Pulmonary artery endothelial cell (primary cell): ENCODE measurements at regions not wholly inside any gene's neighbourhood (a gene's known extent, or its start where the extent isn't known, plus 50 kb on each side); places are given as distances from the start of the nearest gene placed in this dataset.
"Not testable (repeated sequence)": the region's sequence is repeated elsewhere in the genome, so short reads cannot be mapped to it uniquely, and the experiment has no call there.

Experiments used
- DNase-seq: peaks from one replicate; pipeline ENCODE4 v3.0.0-alpha.2; 2011; ENCODE audit warnings: low read depth, low spot score

DNA sequence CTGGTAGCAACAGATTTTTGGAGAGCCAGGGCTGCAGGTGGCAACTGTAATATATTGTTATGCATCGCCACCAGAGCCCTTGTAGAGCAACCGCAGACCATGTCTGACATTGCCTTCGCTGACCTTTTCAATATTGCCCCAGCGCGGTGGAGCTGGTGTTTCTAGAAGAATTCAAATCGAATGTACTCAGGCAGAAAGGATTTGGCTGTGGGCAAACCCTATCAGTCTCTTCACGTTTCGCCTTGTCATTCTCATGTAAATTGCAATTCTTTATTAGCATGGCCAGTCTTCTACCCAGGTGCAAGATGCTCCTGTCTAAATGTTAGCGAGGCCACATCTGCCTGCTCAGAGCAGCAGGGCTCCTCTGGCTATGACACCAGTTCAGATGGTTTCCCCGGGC lies 490.2 kb upstream of the AUTS2 start:
- DNase-seq = no peak

DNA sequence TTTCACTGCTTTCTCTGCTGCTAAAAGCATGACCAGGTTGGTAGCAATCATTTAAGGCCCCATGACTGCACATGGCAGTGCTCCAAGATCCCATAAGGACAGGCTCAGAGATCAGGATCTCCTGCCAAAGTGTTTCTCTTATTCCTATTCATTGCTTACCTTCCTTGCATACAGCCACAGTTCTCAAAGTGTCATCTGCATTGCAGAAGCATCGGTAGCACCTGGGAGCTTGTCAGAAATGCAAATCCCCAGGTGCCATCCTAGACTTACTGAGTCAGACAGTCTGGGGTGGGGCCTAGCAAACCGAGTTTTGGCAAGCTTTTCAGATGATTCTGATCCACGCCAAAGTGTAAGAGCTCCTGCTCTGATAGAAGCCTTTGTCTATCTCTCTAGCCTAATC lies 489.0 kb upstream of the AUTS2 start:
- DNase-seq = no peak

DNA sequence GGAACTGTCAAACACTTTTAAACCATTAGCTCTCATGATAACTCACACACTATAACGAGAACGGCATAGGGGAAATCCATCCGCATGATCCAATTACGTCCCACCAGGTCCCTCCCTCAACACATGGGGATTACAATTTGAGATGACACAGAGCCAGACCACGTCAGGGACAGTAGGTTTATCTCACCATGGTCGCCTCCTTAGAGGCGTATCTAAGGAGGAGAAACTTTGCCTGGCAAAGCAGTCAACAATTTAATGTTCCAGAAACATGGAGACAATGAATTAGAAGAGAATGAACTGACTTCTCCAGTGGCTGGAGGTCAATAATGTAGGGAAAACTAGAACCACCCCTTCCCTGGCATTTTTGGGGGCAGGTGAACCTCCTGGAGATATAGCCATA lies 488.4 kb upstream of the AUTS2 start:
- no peak for DNase-seq

DNA sequence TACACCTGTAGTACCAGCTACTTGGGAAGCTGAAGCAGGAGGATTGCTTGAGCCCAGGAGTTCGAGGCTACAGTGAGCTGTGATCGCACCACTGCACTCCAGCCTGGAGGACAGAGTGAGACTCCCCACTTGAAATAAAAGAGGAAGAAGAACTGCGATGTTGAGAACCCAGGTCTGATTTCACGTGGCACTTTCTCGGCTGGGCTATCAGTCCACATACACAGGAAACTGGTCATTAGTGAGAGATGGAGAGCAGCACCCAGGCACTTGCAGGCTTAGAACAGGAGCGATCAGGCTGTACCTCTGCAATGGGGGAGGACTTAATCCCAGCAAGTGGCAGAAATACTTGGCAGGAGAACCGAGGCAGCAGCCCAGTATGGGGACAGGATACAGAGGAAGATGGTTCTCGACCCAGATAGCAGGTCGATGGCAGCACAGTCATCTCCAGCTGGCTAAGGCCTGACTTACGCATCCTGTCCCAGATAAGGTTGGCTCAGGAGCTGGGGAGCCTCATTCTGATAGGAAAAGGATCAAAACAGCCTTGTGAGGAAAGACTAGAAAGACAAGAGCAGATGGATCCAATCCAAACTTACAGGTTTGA lies 487.7 kb upstream of the AUTS2 start:
- DNase-seq = no peak

DNA sequence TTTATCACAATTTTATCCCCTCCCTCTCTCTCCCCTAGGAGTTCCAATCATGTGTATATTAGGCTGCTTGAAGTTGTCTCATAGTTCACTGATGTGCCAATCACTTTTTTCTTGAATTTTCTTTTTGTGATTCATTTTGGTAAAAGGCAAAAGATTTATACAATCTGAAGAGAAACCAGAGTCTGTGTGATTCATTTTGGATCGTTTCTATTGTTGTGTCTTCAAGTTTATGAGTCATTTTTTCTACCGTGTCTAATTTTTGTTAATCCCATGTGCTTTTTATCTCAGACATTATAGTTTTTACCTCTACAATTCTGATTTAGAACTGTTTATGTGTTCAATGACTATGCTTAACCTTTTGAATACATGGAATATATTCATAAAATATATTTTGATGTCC lies 483.9 kb upstream of the AUTS2 start:
- DNase-seq = no peak

DNA sequence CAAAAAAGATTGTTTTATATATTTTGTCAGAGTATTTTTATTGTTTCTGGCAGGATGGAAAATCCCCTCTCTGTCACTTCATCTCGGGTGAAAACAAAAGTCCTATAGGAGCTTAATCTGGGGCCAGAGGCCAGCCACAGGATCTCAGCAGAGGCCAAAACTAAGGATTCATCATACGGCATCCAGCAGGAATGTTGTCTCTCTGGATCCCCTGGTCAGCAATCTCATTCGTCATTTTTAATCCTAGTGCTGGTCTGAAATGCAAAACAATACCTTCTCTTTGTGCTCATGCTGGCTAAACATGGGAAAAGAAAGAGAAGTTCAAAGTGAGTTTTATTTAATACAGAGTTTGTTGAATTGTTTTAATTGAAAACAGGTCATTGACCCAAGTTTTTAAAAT lies 482.5 kb upstream of the AUTS2 start:
- DNase-seq = no peak

DNA sequence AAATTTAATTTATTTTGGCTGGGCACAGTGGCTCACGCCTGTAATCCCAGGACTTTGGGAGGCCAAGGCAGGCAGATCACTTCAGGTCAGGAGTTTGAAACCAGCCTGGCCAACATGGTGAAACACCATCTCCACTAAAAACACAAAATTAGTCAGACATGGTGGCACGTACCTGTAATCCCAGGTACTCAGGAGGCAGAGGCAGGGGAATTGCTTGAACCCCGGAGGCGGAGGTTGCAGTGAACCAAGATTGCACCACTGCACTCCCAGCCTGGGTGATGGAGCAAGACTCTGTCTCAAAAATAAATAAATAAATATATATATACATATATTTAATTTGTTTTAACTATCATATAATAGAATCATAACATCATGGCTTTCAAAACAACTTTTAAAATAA lies 482.1 kb upstream of the AUTS2 start:
- not testable (repeated sequence) for DNase-seq

DNA sequence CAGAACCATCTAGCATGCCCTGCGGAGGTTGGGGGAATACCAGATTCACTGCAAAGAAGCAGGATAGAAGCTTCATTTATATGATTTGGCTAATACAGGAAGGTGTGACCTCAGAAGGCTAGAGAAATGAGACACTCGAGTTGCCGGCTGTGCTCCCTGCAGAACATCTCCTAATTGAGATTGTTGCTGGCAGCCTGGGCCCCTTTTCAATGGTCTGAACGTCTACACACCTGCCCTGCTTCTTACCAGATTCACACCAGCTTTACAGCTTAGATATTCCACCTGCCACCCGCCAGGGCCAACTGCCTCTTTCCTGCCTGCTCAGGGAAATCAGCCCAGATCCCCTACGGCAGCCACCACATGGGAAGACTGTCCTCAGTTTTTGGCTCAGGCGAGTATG lies 475.3 kb upstream of the AUTS2 start:
- no peak for DNase-seq

DNA sequence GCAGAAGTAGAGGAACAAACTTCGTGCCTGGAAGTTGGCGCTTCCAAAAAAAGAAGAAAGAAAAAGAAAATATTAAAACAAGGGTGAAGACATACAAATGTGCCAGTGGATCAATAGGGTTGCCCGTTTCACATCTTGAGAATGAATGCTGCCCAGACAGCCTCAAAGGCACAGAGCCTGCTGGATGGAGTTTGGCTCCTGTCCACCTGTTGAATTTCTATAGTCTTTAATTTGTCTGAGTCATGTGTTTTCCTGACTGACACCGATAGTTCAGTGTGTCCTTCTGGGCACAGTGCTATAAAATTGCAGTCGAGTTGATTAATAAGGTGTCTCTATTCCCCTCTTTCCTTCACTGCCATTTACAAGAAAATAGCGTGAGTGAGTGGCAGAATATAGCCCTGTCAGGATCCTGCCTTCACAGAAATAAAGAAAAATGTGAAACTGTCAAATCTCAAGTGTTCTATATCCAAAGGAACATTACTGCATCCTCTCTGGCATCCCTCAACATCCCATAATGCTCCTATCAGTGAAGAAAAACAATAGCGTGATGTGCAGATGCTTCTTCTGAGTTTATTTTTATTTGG lies 471.3 kb upstream of the AUTS2 start:
- no peak for DNase-seq

DNA sequence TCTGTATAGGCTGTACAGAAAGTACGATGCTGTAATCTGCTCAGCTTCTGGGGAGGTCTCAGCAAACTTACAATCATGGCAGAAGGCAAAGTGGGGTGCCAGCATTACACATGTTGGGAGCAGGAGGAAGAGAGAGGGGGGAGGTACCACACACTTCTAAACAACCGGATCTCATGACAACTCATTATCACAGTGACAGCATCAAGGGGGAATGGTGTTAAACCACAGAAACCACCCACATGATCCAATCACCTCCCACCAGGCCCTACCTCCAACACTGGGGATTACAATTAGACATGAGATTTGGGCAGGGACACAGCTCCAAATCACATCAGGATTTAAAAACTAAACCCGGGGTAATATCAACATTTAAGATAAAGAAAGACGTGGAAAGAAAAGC lies 468.8 kb upstream of the AUTS2 start:
- DNase-seq = no peak

DNA sequence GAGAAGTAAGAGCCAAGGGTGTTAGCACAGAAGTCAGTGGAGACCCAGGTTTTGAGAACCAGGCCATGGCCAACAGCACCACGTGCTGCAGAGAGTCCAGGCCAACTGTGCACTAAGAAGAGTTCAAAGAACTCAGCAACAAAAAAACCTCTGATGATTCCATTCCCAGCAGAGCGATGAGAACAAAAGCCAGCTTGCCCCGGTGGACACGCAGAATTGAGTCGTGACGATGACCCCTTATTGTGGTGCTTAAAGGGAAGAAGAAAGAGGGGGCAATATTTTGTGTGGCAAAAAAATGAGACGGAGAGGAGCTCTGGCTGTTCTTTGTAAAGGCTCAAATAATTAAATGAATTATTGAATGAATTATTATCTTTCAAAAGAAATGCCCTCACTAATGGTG lies 468.3 kb upstream of the AUTS2 start:
- no peak for DNase-seq

DNA sequence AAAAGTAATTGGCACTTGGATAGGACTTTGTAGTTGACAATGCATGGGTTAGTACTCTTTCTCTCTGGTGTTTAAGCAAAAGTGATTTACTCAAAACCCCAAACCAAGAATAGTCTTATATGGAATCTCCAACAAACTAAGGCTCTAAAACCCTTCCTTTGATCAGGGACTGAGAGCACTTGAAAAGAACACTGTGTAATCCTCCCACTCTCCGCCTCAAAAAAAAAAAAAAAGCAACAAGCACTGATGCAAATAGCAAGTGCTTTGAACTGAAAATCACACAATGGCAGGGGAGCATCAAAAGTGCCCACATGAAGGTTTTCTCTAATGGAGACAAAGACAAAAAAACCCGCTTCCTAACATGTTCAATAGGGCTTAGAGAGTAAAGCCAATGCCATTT lies 467.9 kb upstream of the AUTS2 start:
- no peak for DNase-seq

DNA sequence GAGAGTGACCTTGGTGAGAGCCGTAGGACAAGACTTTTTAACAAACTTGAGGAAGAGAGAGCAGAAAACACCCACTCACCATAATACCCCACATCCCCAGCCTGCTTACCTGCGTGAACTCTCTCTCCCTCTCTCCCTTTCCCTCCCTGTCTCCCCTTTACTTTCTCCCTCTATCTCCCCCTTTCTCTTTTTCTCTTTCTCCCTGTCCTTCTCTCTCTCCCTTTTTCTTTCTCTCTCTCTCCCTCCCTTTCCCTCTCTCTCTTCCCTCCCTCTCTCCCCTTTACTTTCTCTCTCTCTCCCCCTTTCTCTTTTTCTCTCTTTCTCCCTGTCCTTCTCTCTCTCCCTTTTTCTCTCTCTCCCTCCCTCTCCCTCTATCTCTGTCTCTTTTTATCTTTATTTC lies 464.0 kb upstream of the AUTS2 start:
- DNase-seq = no peak

DNA sequence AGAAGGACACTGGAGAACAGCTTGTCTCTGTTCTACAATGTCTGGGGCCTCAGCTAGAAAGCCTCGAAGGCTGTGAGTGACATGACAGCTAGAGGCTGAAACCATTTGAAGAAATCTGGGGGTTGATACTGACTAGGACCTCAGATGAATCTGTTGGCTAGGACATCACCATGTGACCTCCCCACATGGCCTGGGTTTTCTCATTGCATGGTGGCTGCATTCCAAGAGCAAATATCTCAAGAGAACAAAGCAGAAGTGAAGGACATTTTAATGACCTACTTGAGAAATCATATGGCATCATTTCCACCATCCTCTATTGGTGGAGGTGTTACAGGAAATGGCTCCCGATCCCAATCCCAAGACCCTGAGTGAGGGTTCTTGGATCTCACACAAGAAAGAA lies 450.6 kb upstream of the AUTS2 start:
- DNase-seq = no peak

DNA sequence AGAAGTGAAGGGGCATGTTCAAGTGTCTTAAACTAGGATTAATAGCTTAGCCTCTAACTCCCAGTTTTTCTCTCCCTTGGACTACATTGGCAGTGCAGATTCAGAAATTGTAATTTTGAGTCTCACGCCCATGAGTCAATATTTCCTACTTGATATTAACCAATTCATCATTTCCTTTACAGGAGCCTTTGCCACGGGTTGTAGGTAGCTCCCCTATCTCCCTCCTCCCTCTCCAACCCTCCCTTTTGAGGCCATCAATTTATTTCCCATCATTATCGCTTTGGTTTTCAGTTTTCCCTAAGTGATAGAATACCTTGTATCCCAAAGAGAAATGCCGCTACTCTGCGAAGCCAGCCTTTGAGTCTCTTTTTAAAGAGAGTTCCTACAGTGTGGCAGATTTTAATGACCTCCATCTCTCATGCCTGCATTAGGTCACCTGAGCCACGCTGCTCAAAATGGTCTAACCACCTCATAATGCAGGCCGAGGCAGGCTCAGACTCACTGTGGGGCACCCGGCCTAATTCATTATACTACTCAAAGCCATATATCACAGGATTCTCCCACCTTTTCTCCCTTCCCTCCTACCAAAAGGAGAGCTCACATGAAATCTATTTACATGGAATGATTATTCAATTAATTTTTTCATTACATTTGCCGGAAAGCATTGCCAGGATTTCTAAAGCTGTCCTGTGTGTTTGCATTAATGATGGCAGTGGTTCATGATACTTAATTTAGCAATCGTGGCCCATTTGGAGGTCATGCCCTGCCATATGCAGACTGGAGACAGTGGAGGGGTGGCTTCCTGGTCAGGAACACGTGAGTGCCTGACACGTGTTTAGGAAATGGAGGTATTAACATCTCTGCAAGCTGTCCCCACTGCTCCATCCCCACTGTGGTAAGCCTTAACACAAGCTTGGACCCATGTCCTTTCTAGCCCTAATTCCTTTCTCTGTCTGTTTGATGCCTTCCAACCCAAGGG lies 448.2 kb upstream of the AUTS2 start:
- no peak for DNase-seq

DNA sequence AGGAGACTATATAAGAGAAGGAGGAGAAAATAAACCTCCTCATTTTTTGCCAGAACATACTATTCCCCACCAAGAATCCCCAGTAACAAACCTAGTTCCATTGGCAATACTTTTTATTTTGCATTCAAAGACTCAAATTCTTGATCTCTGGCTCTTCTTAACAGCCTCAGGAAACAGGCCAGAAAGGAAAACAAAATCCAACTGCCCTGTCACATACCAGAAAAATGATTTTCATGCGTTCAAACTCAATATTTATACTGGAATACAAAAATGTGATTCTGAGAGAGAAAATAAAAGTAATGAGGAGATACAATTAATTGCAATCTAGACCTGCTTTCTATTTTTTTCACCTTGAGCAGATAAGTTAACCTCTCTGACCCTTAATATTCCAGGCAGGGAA lies 435.9 kb upstream of the AUTS2 start:
- no peak for DNase-seq

DNA sequence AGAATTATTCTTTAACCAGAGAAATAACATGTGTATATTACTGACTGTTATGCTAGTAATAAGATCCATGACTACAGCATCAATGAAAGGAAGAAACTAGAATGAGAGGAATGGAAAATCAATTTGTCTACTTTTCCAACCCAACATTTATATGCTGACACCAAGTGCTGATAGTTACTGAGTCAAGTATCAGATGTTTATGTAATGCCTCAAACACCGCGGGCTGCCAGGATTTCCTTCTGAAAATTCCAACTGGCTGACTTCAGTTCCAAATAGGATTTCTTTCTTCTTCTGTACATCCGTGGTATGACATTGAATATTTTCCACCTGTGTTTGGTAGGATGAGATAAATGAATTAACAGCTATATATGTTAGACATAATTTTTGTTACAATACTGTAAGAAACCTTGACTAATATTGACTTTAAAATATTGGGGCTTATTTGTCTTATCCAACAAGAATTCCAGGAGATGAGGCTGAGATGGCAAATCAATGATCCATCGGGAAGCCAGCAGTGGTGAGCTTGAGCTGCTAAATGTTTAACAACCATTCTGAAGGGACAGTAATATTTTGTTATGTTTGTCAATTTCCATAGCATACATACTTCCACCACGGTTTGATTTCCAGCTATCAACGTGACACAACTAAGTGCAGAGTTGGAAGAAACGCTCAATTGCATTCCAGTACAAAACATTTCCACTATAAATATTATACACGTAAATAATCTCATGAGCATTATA lies 435.2 kb upstream of the AUTS2 start:
- no peak for DNase-seq

DNA sequence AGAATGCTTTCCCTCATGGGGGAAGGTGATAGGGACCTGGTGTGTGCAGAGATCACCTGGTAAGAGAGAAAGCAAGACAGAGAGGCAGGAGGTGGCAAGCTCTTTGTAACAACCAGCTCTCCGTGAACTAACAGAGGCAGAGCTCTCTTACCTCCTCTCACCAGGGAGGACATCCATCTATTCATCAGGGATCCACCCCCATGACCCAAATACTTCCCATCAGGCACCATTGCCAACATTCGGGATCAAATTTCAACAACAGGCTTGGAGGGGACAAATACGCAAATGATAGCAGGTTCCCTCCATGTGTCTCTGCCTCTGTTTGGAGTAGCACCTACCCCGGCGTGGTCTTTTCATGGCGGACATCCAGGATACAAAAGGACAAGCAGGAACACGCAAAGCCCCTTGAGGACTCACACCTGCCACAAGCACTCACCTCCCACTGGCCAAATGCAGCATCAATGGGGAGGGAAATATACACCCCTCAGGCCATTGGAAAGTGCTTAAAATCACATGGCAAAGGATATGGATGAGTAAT lies 431.2 kb upstream of the AUTS2 start:
- DNase-seq = no peak

DNA sequence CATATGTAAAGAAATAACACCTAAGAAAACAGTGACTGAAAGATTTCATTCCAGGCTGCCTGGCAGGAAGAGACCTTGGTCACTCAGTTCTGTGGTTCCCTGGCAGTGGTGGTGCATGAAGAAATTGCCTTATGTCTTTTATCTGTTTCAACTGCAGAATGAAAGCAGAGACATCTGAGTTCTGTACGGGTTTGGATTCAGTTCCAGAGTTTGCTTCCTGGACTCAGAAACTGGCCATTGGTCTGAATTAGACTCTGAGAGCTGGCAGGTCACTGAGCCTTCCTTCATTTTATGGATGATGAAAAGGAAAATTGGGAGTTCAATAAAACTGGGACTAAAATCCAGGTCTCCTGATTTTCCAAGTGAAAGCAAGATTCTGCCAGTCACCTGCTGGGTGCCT lies 428.9 kb upstream of the AUTS2 start:
- no peak for DNase-seq

DNA sequence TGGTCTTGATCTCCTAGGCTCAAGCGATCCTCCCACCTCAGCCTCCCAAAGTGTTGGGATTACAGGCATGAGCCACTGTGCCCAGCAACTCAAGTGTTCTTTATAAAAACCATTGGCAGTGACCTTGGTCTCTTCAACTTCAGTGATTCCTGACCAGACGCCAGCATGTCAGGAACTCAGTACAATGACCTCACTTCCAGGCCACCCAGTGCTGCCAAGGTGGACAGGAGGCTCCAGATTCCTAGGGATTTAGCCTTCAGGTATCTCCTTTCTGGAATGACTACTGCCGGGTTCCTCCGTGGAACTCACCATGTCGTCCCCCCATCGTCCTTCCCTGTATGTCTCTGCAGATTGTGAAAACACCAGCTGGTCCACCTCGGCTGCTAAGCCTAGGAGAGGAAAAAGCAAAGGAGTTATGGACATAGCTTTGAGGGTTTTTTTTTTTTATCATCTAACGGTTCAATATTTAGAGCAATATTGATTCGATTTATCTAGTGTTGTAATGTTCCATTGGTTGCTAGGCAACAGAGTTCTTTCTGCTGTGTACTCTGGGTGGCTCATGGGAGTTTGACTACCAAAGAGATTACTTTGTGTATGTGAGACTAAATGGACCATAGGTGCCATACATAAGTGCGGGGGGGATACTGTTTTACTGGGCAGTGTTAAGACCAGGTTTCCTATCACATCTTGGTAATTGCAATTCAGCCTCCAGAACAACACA lies 425.8 kb upstream of the AUTS2 start:
- no peak for DNase-seq

DNA sequence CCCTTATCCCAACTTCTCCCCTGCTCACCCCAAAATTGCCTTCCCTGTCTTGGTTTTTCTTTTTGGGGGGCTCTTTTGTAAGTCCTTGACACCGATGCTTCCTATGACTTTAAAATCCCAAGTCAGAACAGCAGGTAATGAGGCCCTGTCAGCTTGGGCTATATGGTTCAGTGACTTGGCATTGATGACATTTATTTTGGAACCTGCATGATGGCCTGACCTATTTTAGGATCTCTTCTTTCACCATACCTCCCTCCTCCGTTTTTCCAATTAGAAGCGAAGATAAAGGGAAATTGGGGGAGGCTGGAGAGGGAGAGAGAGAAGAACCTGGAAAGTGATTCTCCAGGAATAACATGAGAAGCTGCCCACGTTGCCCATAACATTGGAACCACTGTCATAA lies 424.9 kb upstream of the AUTS2 start:
- DNase-seq = no peak
